ENCODE measurements at regions not wholly inside any gene's neighbourhood (a gene's known extent, or its start where the extent isn't known, plus 50 kb on each side); places are given as distances from the start of the nearest gene placed in this dataset.

DNA sequence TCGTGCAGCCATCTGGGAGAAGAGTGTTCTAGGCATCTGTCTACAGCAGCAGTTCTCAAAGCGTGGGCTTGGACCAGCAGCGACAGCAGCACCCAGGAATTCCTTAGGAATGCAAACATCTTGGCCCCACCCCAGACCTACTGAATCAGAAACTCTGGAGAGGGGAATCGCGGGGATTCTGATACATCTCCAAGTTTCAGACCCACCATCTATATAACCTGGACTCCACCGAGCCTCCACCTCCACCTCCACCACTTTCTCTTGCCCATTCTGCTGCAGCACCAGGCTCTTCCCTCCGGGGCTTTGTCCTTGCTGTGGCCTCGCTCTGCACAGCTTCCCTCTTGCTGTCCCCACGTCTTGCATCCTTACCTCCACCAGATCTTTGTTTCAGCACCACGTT is 256.4 kb downstream of the BCL2 start:
- TF ChIP-seq HNRNPH1 (optimal IDR thresholded peaks at IDR 0.05; ENCODE audit: low read depth, low read length) (no peak), ZBTB7A (IDR thresholded peaks at IDR 0.05; ENCODE audit: borderline replicate concordance, control insufficient read depth, low read depth, low read length) (no peak), PTBP1 (IDR thresholded peaks at IDR 0.05; ENCODE audit: low read depth, low read length) (no peak), ZNF780A (CRISPR knock-in tag; IDR thresholded peaks at IDR 0.05) (no peak), ZNF224 (CRISPR knock-in tag; IDR thresholded peaks at IDR 0.05) (no peak), ETV1 (tag; conservative IDR thresholded peaks at IDR 0.05; ENCODE audit: low read depth) (no peak), BRCA1 (IDR thresholded peaks at IDR 0.05) (no peak), BRCA1 (CRISPR knock-in tag; IDR thresholded peaks at IDR 0.05) (no peak), NFYB (IDR thresholded peaks at IDR 0.05; ENCODE audit: extremely low read depth, insufficient read length) (no peak), SMAD2 (IDR thresholded peaks at IDR 0.05; ENCODE audit: low read depth, low read length) (no peak), CHD4 (IDR thresholded peaks at IDR 0.05; ENCODE audit: insufficient read depth, insufficient replicate concordance, low read depth, low read length, poor library complexity, severe bottlenecking) (no peak), CBFA2T3 (IDR thresholded peaks at IDR 0.05) (no peak), ZC3H11A (IDR thresholded peaks at IDR 0.05; ENCODE audit: low read depth, low read length) (no peak), ZNF717 (CRISPR knock-in tag; IDR thresholded peaks at IDR 0.05) (no peak)
- TF ChIP-seq, protein P1, sequence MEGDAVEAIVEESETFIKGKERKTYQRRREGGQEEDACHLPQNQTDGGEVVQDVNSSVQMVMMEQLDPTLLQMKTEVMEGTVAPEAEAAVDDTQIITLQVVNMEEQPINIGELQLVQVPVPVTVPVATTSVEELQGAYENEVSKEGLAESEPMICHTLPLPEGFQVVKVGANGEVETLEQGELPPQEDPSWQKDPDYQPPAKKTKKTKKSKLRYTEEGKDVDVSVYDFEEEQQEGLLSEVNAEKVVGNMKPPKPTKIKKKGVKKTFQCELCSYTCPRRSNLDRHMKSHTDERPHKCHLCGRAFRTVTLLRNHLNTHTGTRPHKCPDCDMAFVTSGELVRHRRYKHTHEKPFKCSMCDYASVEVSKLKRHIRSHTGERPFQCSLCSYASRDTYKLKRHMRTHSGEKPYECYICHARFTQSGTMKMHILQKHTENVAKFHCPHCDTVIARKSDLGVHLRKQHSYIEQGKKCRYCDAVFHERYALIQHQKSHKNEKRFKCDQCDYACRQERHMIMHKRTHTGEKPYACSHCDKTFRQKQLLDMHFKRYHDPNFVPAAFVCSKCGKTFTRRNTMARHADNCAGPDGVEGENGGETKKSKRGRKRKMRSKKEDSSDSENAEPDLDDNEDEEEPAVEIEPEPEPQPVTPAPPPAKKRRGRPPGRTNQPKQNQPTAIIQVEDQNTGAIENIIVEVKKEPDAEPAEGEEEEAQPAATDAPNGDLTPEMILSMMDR (IDR thresholded peaks at IDR 0.05 in 2 of 3, conservative IDR thresholded peaks at IDR 0.05 in 1 of 3; ENCODE audit: insufficient read depth in 2 of 3, low read depth in 1 of 3, low read length in 3 of 3): no peak
